ENCODE measurements at regions not wholly inside any gene's neighbourhood (a gene's known extent, or its start where the extent isn't known, plus 50 kb on each side); places are given as distances from the start of the nearest gene placed in this dataset.

- intact Hi-C loops (cut with micrococcal nuclease), result no loop called here
- Mint-ChIP-seq H3K27ac (no peak overlapping the region), H3K4me1 (peaks cover 15 to 37% (median 22%) of the 10 kb centered on the region in 4 donors), H3K27me3 (no peaks in the 10 kb centered on the region), H3K4me3 (no peak overlapping the region), H3K9me3 (peaks cover 0 to 2% (median 0%) of the 10 kb centered on the region in 8 donors), H3K36me3 (no peaks in the 10 kb centered on the region)
- peaks cover 18% of the 10 kb centered on the region for H3K4me1 ChIP-seq (ENCODE audit: insufficient read depth, low read length)
- H3K36me3 ChIP-seq (ENCODE audit: insufficient read depth, low read length), result no peaks in the 10 kb centered on the region
- H3K27me3 ChIP-seq (ENCODE audit: insufficient read depth, low read length), result no peaks in the 10 kb centered on the region
- H3K27ac ChIP-seq (ENCODE audit: low read depth, low read length), result no peak overlapping the region
- POLR2A ChIA-PET (ENCODE audit: partially characterized antibody), result no interaction called here
- CTCF ChIA-PET (ENCODE audit: partially characterized antibody), result no interaction called here
- no peak overlapping the region for H3K4me3 ChIP-seq (ENCODE audit: low read length in 2 of 2)
- no peaks in the 10 kb centered on the region for H3K9me3 ChIP-seq (ENCODE audit: control insufficient read depth in 1 of 2, low read length in 2 of 2)
- DNase-seq, result no peak
Observed at GRCh38 chr3:46112984-46113383, 85.7 kb upstream of the XCR1 start.

- Histone ChIP-seq H3K9me3 (ENCODE audit: control insufficient read depth in 1 of 2, low read length in 2 of 2) (no peaks in the 10 kb centered on the region), H3K27ac (ENCODE audit: low read depth, low read length) (no peak overlapping the region), H3K36me3 (ENCODE audit: insufficient read depth, low read length) (no peaks in the 10 kb centered on the region), H3K4me3 (ENCODE audit: low read length in 2 of 2) (no peak overlapping the region), H3K4me1 (ENCODE audit: insufficient read depth, low read length) (peaks cover 24% of the 10 kb centered on the region), H3K27me3 (ENCODE audit: insufficient read depth, low read length) (no peaks in the 10 kb centered on the region)
- CTCF ChIA-PET (ENCODE audit: partially characterized antibody), result no interaction called here
- no peaks in the 10 kb centered on the region for H3K27me3 Mint-ChIP-seq
- peaks cover 0 to 2% (median 0%) of the 10 kb centered on the region in 8 donors for H3K9me3 Mint-ChIP-seq
- H3K27ac Mint-ChIP-seq, result no peak overlapping the region
- DNase-seq, result no peak
- H3K4me3 Mint-ChIP-seq, result no peak overlapping the region
- POLR2A ChIA-PET (ENCODE audit: partially characterized antibody), result no interaction called here
- H3K36me3 Mint-ChIP-seq, result no peaks in the 10 kb centered on the region
- peaks cover 16 to 44% (median 28%) of the 10 kb centered on the region in 4 donors for H3K4me1 Mint-ChIP-seq
- intact Hi-C loops (cut with micrococcal nuclease), result no loop called here
Observed at GRCh38 chr3:46112296-46112695, 85.0 kb upstream of the XCR1 start.

DNA sequence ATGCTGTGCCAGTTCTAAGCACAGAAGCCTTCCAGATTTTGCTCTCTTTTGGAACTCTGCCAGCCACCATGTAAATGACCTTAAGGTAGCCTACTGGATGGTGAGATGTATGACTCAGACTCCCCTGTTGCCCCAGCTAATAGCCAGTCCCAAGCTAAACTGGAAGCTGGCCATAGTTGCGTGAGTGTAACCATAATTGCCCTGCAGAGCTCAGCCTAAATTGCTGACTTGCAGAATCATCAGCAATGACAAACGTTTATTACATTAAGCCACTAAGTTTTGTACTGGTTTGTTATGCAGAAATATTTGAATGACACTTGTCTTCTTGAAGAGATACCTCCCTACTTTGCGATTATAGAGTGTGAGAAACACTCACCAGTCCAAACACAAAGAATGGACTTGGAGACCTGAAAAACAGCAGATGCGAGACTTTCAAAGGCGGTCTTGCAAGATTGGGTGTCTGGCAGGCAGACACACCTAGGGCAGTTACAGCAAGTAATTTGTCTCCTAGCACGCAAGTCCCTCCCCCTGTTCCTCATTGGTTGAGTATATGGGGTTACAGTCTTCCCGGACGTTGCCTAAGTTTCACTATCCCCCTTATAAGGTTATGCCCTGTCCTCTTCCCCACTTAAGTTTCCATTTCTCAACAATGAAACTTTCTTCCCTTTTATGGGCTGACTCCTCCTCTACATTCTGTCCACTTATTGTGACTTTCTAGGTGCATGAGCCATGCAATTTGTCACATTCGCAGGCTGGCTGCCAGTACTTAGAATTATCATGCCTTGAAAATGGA lies 83.6 kb upstream of the XCR1 start:
- ChIA-PET POLR2A (ENCODE audit: partially characterized antibody) (no interaction called here), CTCF (ENCODE audit: partially characterized antibody) (no interaction called here)
- Mint-ChIP-seq H3K4me3 (peak overlapping the region in 1 of 8 donors; percentile 17), H3K27ac (peak overlapping the region in 5 of 7 donors; percentile 18 to 82 (median 65)), H3K27me3 (no peaks in the 10 kb centered on the region), H3K9me3 (peaks cover 0 to 2% (median 0%) of the 10 kb centered on the region in 8 donors), H3K4me1 (peaks cover 19 to 56% (median 28%) of the 10 kb centered on the region in 4 donors), H3K36me3 (no peaks in the 10 kb centered on the region)
- DNase-seq, result no peak
- H3K36me3 ChIP-seq (ENCODE audit: insufficient read depth, low read length), result no peaks in the 10 kb centered on the region
- no peak overlapping the region for H3K4me3 ChIP-seq (ENCODE audit: low read length in 2 of 2)
- H3K9me3 ChIP-seq (ENCODE audit: control insufficient read depth in 1 of 2, low read length in 2 of 2), result no peaks in the 10 kb centered on the region
- H3K27me3 ChIP-seq (ENCODE audit: insufficient read depth, low read length), result no peaks in the 10 kb centered on the region
- H3K4me1 ChIP-seq (ENCODE audit: insufficient read depth, low read length), result peaks cover 24% of the 10 kb centered on the region
- intact Hi-C loops (cut with micrococcal nuclease), result no loop called here
- H3K27ac ChIP-seq (ENCODE audit: low read depth, low read length), result no peak overlapping the region

GRCh38 chr3:46107682-46108081 lies 80.4 kb upstream of the XCR1 start:
- ChIA-PET CTCF (ENCODE audit: partially characterized antibody) (no interaction called here), POLR2A (ENCODE audit: partially characterized antibody) (no interaction called here)
- no peaks in the 10 kb centered on the region for H3K9me3 ChIP-seq (ENCODE audit: control insufficient read depth in 1 of 2, low read length in 2 of 2)
- peaks cover 0 to 2% (median 0%) of the 10 kb centered on the region in 8 donors for H3K9me3 Mint-ChIP-seq
- H3K36me3 Mint-ChIP-seq, result no peaks in the 10 kb centered on the region
- H3K27me3 Mint-ChIP-seq, result no peaks in the 10 kb centered on the region
- peak overlapping the region in 3 of 8 donors; percentile 39 to 46 (median 41) for H3K4me3 Mint-ChIP-seq
- H3K27me3 ChIP-seq (ENCODE audit: insufficient read depth, low read length), result no peaks in the 10 kb centered on the region
- H3K36me3 ChIP-seq (ENCODE audit: insufficient read depth, low read length), result no peaks in the 10 kb centered on the region
- peak overlapping the region in 4 of 7 donors; percentile 62 to 88 (median 68) for H3K27ac Mint-ChIP-seq
- H3K27ac ChIP-seq (ENCODE audit: low read depth, low read length), result no peak overlapping the region
- H3K4me1 ChIP-seq (ENCODE audit: insufficient read depth, low read length), result peaks cover 28% of the 10 kb centered on the region
- intact Hi-C loops (cut with micrococcal nuclease), result no loop called here
- DNase-seq, result peak in 1 of 5 donors; percentile 40
- H3K4me1 Mint-ChIP-seq, result peaks cover 24 to 74% (median 35%) of the 10 kb centered on the region in 4 donors
- no peak overlapping the region for H3K4me3 ChIP-seq (ENCODE audit: low read length in 2 of 2)

GRCh38 chr3:46105306-46105919 lies 78.1 kb upstream of the XCR1 start:
- CTCF ChIA-PET (ENCODE audit: partially characterized antibody), result interaction anchor here (1.0 to 1.8 kb wide), 8 partner anchors 11 to 272 kb away, joined by 3 to 5 read pairs (median 3); no protein-coding TSS in a partner anchor
- no peak for DNase-seq

DNA sequence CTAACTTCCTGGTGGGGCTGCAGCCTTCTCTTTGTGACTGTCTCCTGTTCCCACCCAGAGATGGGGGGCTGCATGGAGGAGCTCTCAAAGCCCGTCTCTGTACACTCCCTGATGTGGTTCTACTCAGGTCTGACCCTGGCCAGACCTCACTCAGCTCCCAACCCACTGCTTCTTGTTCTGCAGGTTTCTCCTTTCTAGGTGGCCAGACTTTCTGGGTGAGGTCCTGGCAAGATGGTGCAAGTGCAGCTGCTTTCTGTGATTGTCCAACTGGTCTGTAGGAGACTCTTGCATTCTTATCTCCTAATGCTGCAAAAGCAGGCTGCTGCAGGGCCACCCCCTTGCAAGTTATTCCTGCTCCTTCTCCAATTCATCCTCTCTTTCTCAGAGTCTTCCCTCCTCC lies 77.4 kb upstream of the XCR1 start:
- H3K27me3 ChIP-seq (ENCODE audit: insufficient read depth, low read length), result no peaks in the 10 kb centered on the region
- POLR2A ChIA-PET (ENCODE audit: partially characterized antibody), result no interaction called here
- intact Hi-C loops (cut with micrococcal nuclease), result no loop called here
- no peaks in the 10 kb centered on the region for H3K36me3 Mint-ChIP-seq
- peaks cover 28% of the 10 kb centered on the region for H3K4me1 ChIP-seq (ENCODE audit: insufficient read depth, low read length)
- no peaks in the 10 kb centered on the region for H3K27me3 Mint-ChIP-seq
- no peak overlapping the region for H3K4me3 Mint-ChIP-seq
- peaks cover 0 to 6% (median 0%) of the 10 kb centered on the region in 8 donors for H3K9me3 Mint-ChIP-seq
- H3K36me3 ChIP-seq (ENCODE audit: insufficient read depth, low read length), result no peaks in the 10 kb centered on the region
- H3K4me3 ChIP-seq (ENCODE audit: low read length in 2 of 2), result no peak overlapping the region
- H3K27ac Mint-ChIP-seq, result peak overlapping the region in 2 of 7 donors; percentile 58 to 62
- peaks cover 23 to 68% (median 36%) of the 10 kb centered on the region in 4 donors for H3K4me1 Mint-ChIP-seq
- CTCF ChIA-PET (ENCODE audit: partially characterized antibody), result interaction anchor here (0.8 to 1.8 kb wide), 9 partner anchors 10 to 265 kb away, joined by 3 to 5 read pairs (median 3); partner anchors contain the start of gene CXCR6
- no peak for DNase-seq
- H3K9me3 ChIP-seq (ENCODE audit: control insufficient read depth in 1 of 2, low read length in 2 of 2), result no peaks in the 10 kb centered on the region
- no peak overlapping the region for H3K27ac ChIP-seq (ENCODE audit: low read depth, low read length)

More at GRCh38 chr3:46105306-46105919, 78.1 kb upstream of the XCR1 start:
- Histone ChIP-seq H3K27ac (ENCODE audit: low read depth, low read length) (no peak overlapping the region), H3K4me3 (ENCODE audit: low read length in 2 of 2) (no peak overlapping the region), H3K9me3 (ENCODE audit: control insufficient read depth in 1 of 2, low read length in 2 of 2) (no peaks in the 10 kb centered on the region), H3K4me1 (ENCODE audit: insufficient read depth, low read length) (peaks cover 29% of the 10 kb centered on the region), H3K36me3 (ENCODE audit: insufficient read depth, low read length) (no peaks in the 10 kb centered on the region), H3K27me3 (ENCODE audit: insufficient read depth, low read length) (no peaks in the 10 kb centered on the region)
- Mint-ChIP-seq H3K4me1 (peaks cover 20 to 65% (median 34%) of the 10 kb centered on the region in 4 donors), H3K9me3 (peaks cover 0 to 6% (median 0%) of the 10 kb centered on the region in 8 donors), H3K27me3 (no peaks in the 10 kb centered on the region), H3K36me3 (no peaks in the 10 kb centered on the region), H3K27ac (peak overlapping the region in 2 of 7 donors; percentile 19 to 26), H3K4me3 (no peak overlapping the region)
- intact Hi-C loops (cut with micrococcal nuclease), result no loop called here
- POLR2A ChIA-PET (ENCODE audit: partially characterized antibody), result no interaction called here

- intact Hi-C loops (cut with micrococcal nuclease), result no loop called here
- Histone ChIP-seq H3K9me3 (ENCODE audit: control insufficient read depth in 1 of 2, low read length in 2 of 2) (no peaks in the 10 kb centered on the region), H3K4me3 (ENCODE audit: low read length in 2 of 2) (no peak overlapping the region), H3K27me3 (ENCODE audit: insufficient read depth, low read length) (no peaks in the 10 kb centered on the region), H3K4me1 (ENCODE audit: insufficient read depth, low read length) (peaks cover 27% of the 10 kb centered on the region), H3K27ac (ENCODE audit: low read depth, low read length) (no peak overlapping the region), H3K36me3 (ENCODE audit: insufficient read depth, low read length) (no peaks in the 10 kb centered on the region)
- ChIA-PET CTCF (ENCODE audit: partially characterized antibody) (no interaction called here), POLR2A (ENCODE audit: partially characterized antibody) (no interaction called here)
- Mint-ChIP-seq H3K27ac (no peak overlapping the region), H3K36me3 (no peaks in the 10 kb centered on the region), H3K9me3 (peaks cover 0 to 6% (median 0%) of the 10 kb centered on the region in 8 donors), H3K4me3 (no peak overlapping the region), H3K4me1 (peaks cover 28 to 67% (median 37%) of the 10 kb centered on the region in 4 donors), H3K27me3 (no peaks in the 10 kb centered on the region)
- no peak for DNase-seq
Observed at GRCh38 chr3:46102780-46103130, 75.5 kb upstream of the XCR1 start.
